ENCODE measurements at regions not wholly inside any gene's neighbourhood (a gene's known extent, or its start where the extent isn't known, plus 50 kb on each side); places are given as distances from the start of the nearest gene placed in this dataset.

DNA sequence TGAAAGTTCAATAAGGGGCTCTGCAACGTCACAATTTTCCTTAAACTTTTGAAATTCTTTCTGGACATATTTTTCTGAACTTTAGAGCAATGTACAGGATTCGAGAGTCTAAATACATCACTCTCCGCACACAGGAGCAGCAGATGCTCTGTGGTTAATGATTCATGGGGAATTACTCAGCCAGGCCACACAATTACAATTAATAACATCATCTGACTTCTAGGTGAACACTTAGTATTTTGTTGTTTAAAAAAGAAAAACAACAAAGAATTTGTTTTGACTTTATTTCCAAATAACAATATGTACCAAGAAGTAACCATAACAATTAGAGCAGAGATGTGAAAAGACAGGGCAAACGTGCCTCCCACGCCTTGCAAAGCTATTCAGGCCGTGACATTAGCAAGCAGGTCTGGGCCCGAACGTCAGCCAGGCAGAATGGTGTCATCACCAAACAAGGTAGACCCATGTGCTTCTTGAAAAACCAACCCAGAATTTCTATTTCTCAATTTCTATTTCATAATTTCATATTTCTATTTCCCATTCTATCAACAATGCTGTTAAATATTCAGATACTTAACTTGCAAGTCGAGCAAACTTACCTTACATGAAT is 236.3 kb downstream of the COL4A1 start:
- intact Hi-C loops (cut with DNase I; ENCODE audit: low total_unique reads) = no loop called here
- Histone ChIP-seq H3K9me3 (no peaks in the 10 kb centered on the region), H3K4me1 (no peaks in the 10 kb centered on the region), H3K36me3 (no peaks in the 10 kb centered on the region), H3K4me3 (no peak overlapping the region), H3K27me3 (no peaks in the 10 kb centered on the region), H3K27ac (no peak overlapping the region)
- TF ChIP-seq, protein P1, sequence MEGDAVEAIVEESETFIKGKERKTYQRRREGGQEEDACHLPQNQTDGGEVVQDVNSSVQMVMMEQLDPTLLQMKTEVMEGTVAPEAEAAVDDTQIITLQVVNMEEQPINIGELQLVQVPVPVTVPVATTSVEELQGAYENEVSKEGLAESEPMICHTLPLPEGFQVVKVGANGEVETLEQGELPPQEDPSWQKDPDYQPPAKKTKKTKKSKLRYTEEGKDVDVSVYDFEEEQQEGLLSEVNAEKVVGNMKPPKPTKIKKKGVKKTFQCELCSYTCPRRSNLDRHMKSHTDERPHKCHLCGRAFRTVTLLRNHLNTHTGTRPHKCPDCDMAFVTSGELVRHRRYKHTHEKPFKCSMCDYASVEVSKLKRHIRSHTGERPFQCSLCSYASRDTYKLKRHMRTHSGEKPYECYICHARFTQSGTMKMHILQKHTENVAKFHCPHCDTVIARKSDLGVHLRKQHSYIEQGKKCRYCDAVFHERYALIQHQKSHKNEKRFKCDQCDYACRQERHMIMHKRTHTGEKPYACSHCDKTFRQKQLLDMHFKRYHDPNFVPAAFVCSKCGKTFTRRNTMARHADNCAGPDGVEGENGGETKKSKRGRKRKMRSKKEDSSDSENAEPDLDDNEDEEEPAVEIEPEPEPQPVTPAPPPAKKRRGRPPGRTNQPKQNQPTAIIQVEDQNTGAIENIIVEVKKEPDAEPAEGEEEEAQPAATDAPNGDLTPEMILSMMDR (IDR thresholded peaks at IDR 0.05) = no peak
- TF ChIP-seq POLR2AphosphoS5 (IDR thresholded peaks at IDR 0.05) = no peak
- TF ChIP-seq POLR2A (IDR thresholded peaks at IDR 0.05) = no peak
- DNase-seq (ENCODE audit: low spot score in 2 of 2) = no peak

DNA sequence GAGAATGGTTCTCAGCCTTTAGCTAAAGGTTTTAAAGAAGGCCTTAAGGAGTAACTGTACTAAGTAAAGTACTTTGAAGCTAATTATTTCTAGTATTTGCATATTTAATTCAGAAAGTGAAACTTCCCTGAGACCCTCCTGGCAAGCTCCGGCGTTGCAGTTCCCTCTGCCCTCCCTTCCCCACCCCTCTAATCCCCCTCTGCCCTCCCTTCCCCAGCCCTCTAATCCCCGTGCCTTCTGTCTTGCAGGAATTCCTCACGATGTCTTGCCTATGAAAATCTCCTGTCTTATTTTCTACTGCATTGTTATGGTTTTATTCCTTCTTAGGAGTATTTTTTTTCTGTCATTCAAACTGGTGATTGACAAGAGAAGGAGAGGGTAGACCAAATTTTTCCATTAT is 236.9 kb downstream of the COL4A1 start:
- H3K36me3 ChIP-seq = no peaks in the 10 kb centered on the region
- no peak for DNase-seq (ENCODE audit: low spot score in 2 of 2)
- intact Hi-C loops (cut with DNase I; ENCODE audit: low total_unique reads) = no loop called here

DNA sequence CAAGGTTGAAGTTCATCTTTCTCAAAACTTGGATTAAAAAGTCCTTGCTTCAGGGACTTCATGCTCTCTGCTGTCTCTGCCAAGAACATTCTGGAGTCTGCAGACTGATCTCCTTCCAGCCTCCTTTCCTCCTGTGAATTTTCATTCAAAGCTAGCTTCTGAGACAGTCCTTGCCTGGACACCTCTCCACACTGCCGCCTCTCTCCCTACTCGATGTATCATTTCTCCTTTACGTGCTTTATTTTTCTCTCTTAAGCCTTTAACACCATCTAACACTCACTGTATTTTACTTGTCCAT is 238.8 kb downstream of the COL4A1 start:
- DNase-seq (ENCODE audit: low spot score in 2 of 2) = no peak
- Histone ChIP-seq H3K4me3 (no peak overlapping the region), H3K4me1 (no peaks in the 10 kb centered on the region), H3K27ac (no peak overlapping the region), H3K9me3 (no peaks in the 10 kb centered on the region), H3K27me3 (no peaks in the 10 kb centered on the region), H3K36me3 (no peaks in the 10 kb centered on the region)
- intact Hi-C loops (cut with DNase I; ENCODE audit: low total_unique reads) = no loop called here
- TF ChIP-seq, protein P1 (IDR thresholded peaks at IDR 0.05) = no peak
- TF ChIP-seq POLR2A (IDR thresholded peaks at IDR 0.05) (no peak), POLR2AphosphoS5 (IDR thresholded peaks at IDR 0.05) (no peak)

More for the DNA sequence above, 236.9 kb downstream of the COL4A1 start:
- H3K4me1 ChIP-seq = no peaks in the 10 kb centered on the region
- H3K4me3 ChIP-seq = no peak overlapping the region
- H3K27me3 ChIP-seq = no peaks in the 10 kb centered on the region
- H3K27ac ChIP-seq = no peak overlapping the region
- H3K9me3 ChIP-seq = no peaks in the 10 kb centered on the region
- TF ChIP-seq POLR2A (IDR thresholded peaks at IDR 0.05) (no peak), POLR2AphosphoS5 (IDR thresholded peaks at IDR 0.05) (no peak)
- TF ChIP-seq, protein P1 (IDR thresholded peaks at IDR 0.05) = no peak

DNA sequence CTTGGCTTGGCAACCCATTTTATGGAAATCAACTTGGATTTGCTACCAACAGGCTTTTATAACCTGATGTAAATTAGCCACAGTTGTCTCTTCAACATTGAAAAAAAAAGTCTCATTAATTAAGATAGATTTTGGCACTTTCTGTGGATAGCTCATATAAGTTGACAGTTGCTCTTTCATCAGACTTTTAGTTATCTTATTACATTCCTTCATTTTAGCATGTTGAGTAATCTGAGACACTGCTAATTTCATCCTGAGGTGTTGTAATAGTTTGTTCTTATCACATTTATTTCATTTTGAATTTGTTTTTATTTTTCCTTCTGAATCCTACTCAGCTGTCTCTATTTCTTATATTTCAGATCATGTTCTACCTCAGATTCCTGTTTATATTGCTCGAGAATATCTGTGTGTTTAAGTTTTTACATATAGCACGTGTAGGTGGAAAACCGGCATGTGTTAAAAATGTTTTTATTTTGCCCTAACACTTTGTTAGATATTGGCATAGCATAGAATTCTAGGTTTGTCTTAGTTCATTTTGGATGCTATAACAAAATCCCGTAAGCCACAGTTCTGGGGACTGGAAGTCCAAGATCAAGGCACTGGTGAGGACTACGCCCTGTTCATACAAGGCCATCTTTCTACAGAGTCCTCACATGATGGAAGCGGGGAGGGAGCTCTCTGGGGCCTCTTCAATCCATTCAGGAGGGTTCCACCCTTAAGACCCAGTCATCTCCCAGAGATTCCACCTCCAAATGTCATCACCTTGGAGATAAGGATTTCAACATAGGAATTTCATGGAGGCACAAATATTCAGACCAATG is 239.4 kb downstream of the COL4A1 start:
- no peak for DNase-seq (ENCODE audit: low spot score in 2 of 2)
- no peaks in the 10 kb centered on the region for H3K9me3 ChIP-seq
- intact Hi-C loops (cut with DNase I; ENCODE audit: low total_unique reads) = no loop called here

DNA sequence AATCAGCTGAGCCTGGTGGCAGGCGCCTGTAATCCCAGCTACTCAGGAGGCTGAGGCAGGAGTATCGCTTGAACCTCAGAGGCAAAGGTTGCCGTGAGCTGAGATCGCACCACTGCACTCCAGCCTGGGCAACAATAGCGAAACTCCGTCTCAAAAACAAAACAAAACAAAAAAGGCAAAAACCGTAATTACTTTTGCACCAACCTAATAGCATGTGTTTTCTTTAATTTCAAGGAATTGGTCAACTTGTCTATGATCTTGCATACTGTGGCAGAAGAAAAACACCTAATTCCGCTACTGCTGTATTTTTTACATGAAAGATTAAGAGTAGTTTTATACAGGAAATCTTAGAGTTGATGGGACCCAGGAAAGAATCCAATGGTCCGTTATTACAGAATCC is 241.2 kb downstream of the COL4A1 start:
- Histone ChIP-seq H3K4me1 (no peaks in the 10 kb centered on the region), H3K27ac (no peak overlapping the region), H3K36me3 (no peaks in the 10 kb centered on the region), H3K4me3 (no peak overlapping the region), H3K27me3 (no peaks in the 10 kb centered on the region), H3K9me3 (no peaks in the 10 kb centered on the region)
- no peak for DNase-seq (ENCODE audit: low spot score in 2 of 2)
- TF ChIP-seq POLR2A (IDR thresholded peaks at IDR 0.05) = no peak
- TF ChIP-seq, protein P1 (IDR thresholded peaks at IDR 0.05) = no peak
- intact Hi-C loops (cut with DNase I; ENCODE audit: low total_unique reads) = no loop called here

More for the DNA sequence above, 239.4 kb downstream of the COL4A1 start:
- no peak for TF ChIP-seq POLR2AphosphoS5 (IDR thresholded peaks at IDR 0.05)
- no peak for TF ChIP-seq POLR2A (IDR thresholded peaks at IDR 0.05)
- TF ChIP-seq, protein P1 (IDR thresholded peaks at IDR 0.05) = no peak
- H3K27ac ChIP-seq = no peak overlapping the region
- no peak overlapping the region for H3K4me3 ChIP-seq
- no peaks in the 10 kb centered on the region for H3K4me1 ChIP-seq
- no peaks in the 10 kb centered on the region for H3K36me3 ChIP-seq
- no peaks in the 10 kb centered on the region for H3K27me3 ChIP-seq
